ENCODE measurements at regions not wholly inside any gene's neighbourhood (a gene's known extent, or its start where the extent isn't known, plus 50 kb on each side); places are given as distances from the start of the nearest gene placed in this dataset.

- no peak for TF ChIP-seq TAF1 (IDR thresholded peaks at IDR 0.05; ENCODE audit: borderline replicate concordance, insufficient read depth, low read length)
- TF ChIP-seq REST (IDR thresholded peaks at IDR 0.05; ENCODE audit: insufficient read depth in 1 of 2, low read depth in 2 of 2, low read length in 2 of 2) = no peak
- no peak for TF ChIP-seq FOXP2 (optimal IDR thresholded peaks at IDR 0.05; ENCODE audit: borderline replicate concordance, extremely low read depth, extremely low read length, insufficient read depth)
These were observed 1016.2 kb downstream of the SLC6A15 start for GRCh38 chr12:83896416-83896815.

- TF ChIP-seq FOXP2 (optimal IDR thresholded peaks at IDR 0.05; ENCODE audit: borderline replicate concordance, extremely low read depth, extremely low read length, insufficient read depth) = no peak
- no peak for TF ChIP-seq TAF1 (IDR thresholded peaks at IDR 0.05; ENCODE audit: borderline replicate concordance, insufficient read depth, low read length)
- no peak for TF ChIP-seq REST (IDR thresholded peaks at IDR 0.05; ENCODE audit: insufficient read depth in 1 of 2, low read depth in 2 of 2, low read length in 2 of 2)
- no peak for TF ChIP-seq SIN3A (IDR thresholded peaks at IDR 0.05; ENCODE audit: borderline replicate concordance, insufficient read depth, low read length)
- TF ChIP-seq POLR2AphosphoS5 (IDR thresholded peaks at IDR 0.05; ENCODE audit: low read depth, low read length) = no peak
These were observed 1019.5 kb downstream of the SLC6A15 start for GRCh38 chr12:83893101-83893500.

GRCh38 chr12:83889745-83890144 lies 1022.9 kb downstream of the SLC6A15 start:
- TF ChIP-seq FOXP2 (optimal IDR thresholded peaks at IDR 0.05; ENCODE audit: borderline replicate concordance, extremely low read depth, extremely low read length, insufficient read depth) = no peak

GRCh38 chr12:83886479-83886878 lies 1026.1 kb downstream of the SLC6A15 start:
- TF ChIP-seq REST (IDR thresholded peaks at IDR 0.05; ENCODE audit: insufficient read depth in 1 of 2, low read depth in 2 of 2, low read length in 2 of 2) (no peak), FOXP2 (optimal IDR thresholded peaks at IDR 0.05; ENCODE audit: borderline replicate concordance, extremely low read depth, extremely low read length, insufficient read depth) (no peak), TAF1 (IDR thresholded peaks at IDR 0.05; ENCODE audit: borderline replicate concordance, insufficient read depth, low read length) (no peak), SIN3A (IDR thresholded peaks at IDR 0.05; ENCODE audit: borderline replicate concordance, insufficient read depth, low read length) (no peak), POLR2AphosphoS5 (IDR thresholded peaks at IDR 0.05; ENCODE audit: low read depth, low read length) (no peak)

- TF ChIP-seq REST (IDR thresholded peaks at IDR 0.05; ENCODE audit: insufficient read depth in 1 of 2, low read depth in 2 of 2, low read length in 2 of 2) (no peak), TAF1 (IDR thresholded peaks at IDR 0.05; ENCODE audit: borderline replicate concordance, insufficient read depth, low read length) (no peak), FOXP2 (optimal IDR thresholded peaks at IDR 0.05; ENCODE audit: borderline replicate concordance, extremely low read depth, extremely low read length, insufficient read depth) (no peak), POLR2AphosphoS5 (IDR thresholded peaks at IDR 0.05; ENCODE audit: low read depth, low read length) (no peak), SIN3A (IDR thresholded peaks at IDR 0.05; ENCODE audit: borderline replicate concordance, insufficient read depth, low read length) (no peak)
These were observed 1046.1 kb downstream of the SLC6A15 start for GRCh38 chr12:83866477-83866876.

Data from PFSK-1 (cell line).